Activated naive CD4-positive, alpha-beta T cell treated with anti-CD3 and anti-CD28 coated beads for 36 hours (primary cell): ENCODE measurements at regions not wholly inside any gene's neighbourhood (a gene's known extent, or its start where the extent isn't known, plus 50 kb on each side); places are given as distances from the start of the nearest gene placed in this dataset.

ENCODE experiments used
- CTCF ChIA-PET: fragments of 350-600 bp; sonication (Branson Sonifier 250); formaldehyde crosslinking; loops from one replicate; lab custom pipeline; 2021; ENCODE audit warnings: antibody characterized with exemption; lab: Charles Lee
- DNase-seq: peaks from one replicate; pipeline ENCODE4 v3.0.0-alpha.2; 2020
- H3K27ac Mint-ChIP-seq: one replicate; pipeline ENCODE4 v1.8.0; 2021; ENCODE audit warnings: mild to moderate bottlenecking, mixed read lengths
- H3K27me3 Mint-ChIP-seq: one replicate; pipeline ENCODE4 v1.8.0; 2021; ENCODE audit warnings: low read depth, mixed read lengths
- H3K36me3 Mint-ChIP-seq: one replicate; pipeline ENCODE4 v1.8.0; 2021; ENCODE audit warnings: low read depth, mixed read lengths
- H3K4me1 Mint-ChIP-seq: one replicate; pipeline ENCODE4 v1.8.0; 2021; ENCODE audit warnings: low read depth, mixed read lengths
- H3K4me3 Mint-ChIP-seq: one replicate; pipeline ENCODE4 v1.8.0; 2021; ENCODE audit warnings: mild to moderate bottlenecking, moderate library complexity, mixed read lengths
- H3K9me3 Mint-ChIP-seq: one replicate; pipeline ENCODE4 v1.8.0; 2021; ENCODE audit warnings: mixed read lengths
- intact Hi-C: fragments of 100-400 bp; cut with micrococcal nuclease; formaldehyde crosslinking; loops from one replicate; pipeline ENCODE4 v1.15.1; 2023

- intact Hi-C loops = no loop called here
- H3K9me3 Mint-ChIP-seq = no peaks in the 10 kb centered on the region
- H3K4me1 Mint-ChIP-seq = no peaks in the 10 kb centered on the region
- H3K27ac Mint-ChIP-seq = no peak overlapping the region
- CTCF ChIA-PET = no interaction called here
- H3K4me3 Mint-ChIP-seq = no peak overlapping the region
- peaks cover 11% of the 10 kb centered on the region for H3K27me3 Mint-ChIP-seq
- no peaks in the 10 kb centered on the region for H3K36me3 Mint-ChIP-seq
- no peak for DNase-seq
These were observed 1009.7 kb upstream of the CELF2 start for GRCh38 chr10:10007957-10008356.

GRCh38 chr10:10010397-10010796, 1007.3 kb upstream of the CELF2 start:
- no peaks in the 10 kb centered on the region for H3K4me1 Mint-ChIP-seq
- DNase-seq = no peak
- intact Hi-C loops = no loop called here
- CTCF ChIA-PET = no interaction called here
- H3K27ac Mint-ChIP-seq = no peak overlapping the region
- H3K4me3 Mint-ChIP-seq = no peak overlapping the region
- no peaks in the 10 kb centered on the region for H3K36me3 Mint-ChIP-seq
- H3K27me3 Mint-ChIP-seq = peaks cover 11% of the 10 kb centered on the region
- no peaks in the 10 kb centered on the region for H3K9me3 Mint-ChIP-seq

- Mint-ChIP-seq H3K4me1 (no peaks in the 10 kb centered on the region), H3K9me3 (no peaks in the 10 kb centered on the region), H3K27me3 (peaks cover 8% of the 10 kb centered on the region), H3K27ac (no peak overlapping the region), H3K36me3 (no peaks in the 10 kb centered on the region), H3K4me3 (no peak overlapping the region)
- intact Hi-C loops = no loop called here
- CTCF ChIA-PET = no interaction called here
- DNase-seq = no peak
These were observed 1002.8 kb upstream of the CELF2 start for GRCh38 chr10:10014846-10015245.

- H3K4me3 Mint-ChIP-seq = no peak overlapping the region
- no peaks in the 10 kb centered on the region for H3K36me3 Mint-ChIP-seq
- peaks cover 10% of the 10 kb centered on the region for H3K27me3 Mint-ChIP-seq
- peaks cover 6% of the 10 kb centered on the region for H3K9me3 Mint-ChIP-seq
- DNase-seq = no peak
- intact Hi-C loops = no loop called here
- peak overlapping the region; percentile 8 for H3K27ac Mint-ChIP-seq
- H3K4me1 Mint-ChIP-seq = no peaks in the 10 kb centered on the region
- CTCF ChIA-PET = no interaction called here
These were observed 1000.0 kb upstream of the CELF2 start for GRCh38 chr10:10017716-10018115.

GRCh38 chr10:10020945-10021344, 996.7 kb upstream of the CELF2 start:
- H3K4me3 Mint-ChIP-seq = no peak overlapping the region
- CTCF ChIA-PET = no interaction called here
- DNase-seq = no peak
- intact Hi-C loops = no loop called here
- H3K36me3 Mint-ChIP-seq = no peaks in the 10 kb centered on the region
- H3K4me1 Mint-ChIP-seq = no peaks in the 10 kb centered on the region
- peaks cover 13% of the 10 kb centered on the region for H3K27me3 Mint-ChIP-seq
- no peak overlapping the region for H3K27ac Mint-ChIP-seq
- H3K9me3 Mint-ChIP-seq = peaks cover 6% of the 10 kb centered on the region

GRCh38 chr10:10032991-10033390, 984.7 kb upstream of the CELF2 start:
- Mint-ChIP-seq H3K4me3 (no peak overlapping the region), H3K27me3 (no peaks in the 10 kb centered on the region), H3K36me3 (no peaks in the 10 kb centered on the region), H3K9me3 (no peaks in the 10 kb centered on the region), H3K4me1 (no peaks in the 10 kb centered on the region), H3K27ac (no peak overlapping the region)
- CTCF ChIA-PET = no interaction called here
- DNase-seq = no peak
- intact Hi-C loops = no loop called here

GRCh38 chr10:10038348-10038747, 979.3 kb upstream of the CELF2 start:
- Mint-ChIP-seq H3K36me3 (no peaks in the 10 kb centered on the region), H3K27me3 (peaks cover 6% of the 10 kb centered on the region), H3K4me3 (no peak overlapping the region), H3K4me1 (no peaks in the 10 kb centered on the region), H3K9me3 (no peaks in the 10 kb centered on the region), H3K27ac (no peak overlapping the region)
- no peak for DNase-seq
- CTCF ChIA-PET = no interaction called here
- intact Hi-C loops = no loop called here

GRCh38 chr10:10039595-10039994, 978.1 kb upstream of the CELF2 start:
- no peaks in the 10 kb centered on the region for H3K9me3 Mint-ChIP-seq
- DNase-seq = no peak
- H3K4me3 Mint-ChIP-seq = no peak overlapping the region
- intact Hi-C loops = no loop called here
- H3K36me3 Mint-ChIP-seq = no peaks in the 10 kb centered on the region
- CTCF ChIA-PET = no interaction called here
- H3K27me3 Mint-ChIP-seq = peaks cover 6% of the 10 kb centered on the region
- H3K4me1 Mint-ChIP-seq = no peaks in the 10 kb centered on the region
- no peak overlapping the region for H3K27ac Mint-ChIP-seq

- H3K4me1 Mint-ChIP-seq = no peaks in the 10 kb centered on the region
- H3K27me3 Mint-ChIP-seq = peaks cover 6% of the 10 kb centered on the region
- intact Hi-C loops = no loop called here
- H3K27ac Mint-ChIP-seq = no peak overlapping the region
- CTCF ChIA-PET = no interaction called here
- no peak overlapping the region for H3K4me3 Mint-ChIP-seq
- no peak for DNase-seq
- H3K36me3 Mint-ChIP-seq = no peaks in the 10 kb centered on the region
- H3K9me3 Mint-ChIP-seq = no peaks in the 10 kb centered on the region
These were observed 974.6 kb upstream of the CELF2 start for GRCh38 chr10:10043083-10043482.

- H3K36me3 Mint-ChIP-seq = no peaks in the 10 kb centered on the region
- no peak overlapping the region for H3K27ac Mint-ChIP-seq
- CTCF ChIA-PET = interaction anchor here (0.6 kb wide), 1 partner anchor 627 kb away, joined by 3 read pairs; no protein-coding TSS in a partner anchor
- intact Hi-C loops = no loop called here
- H3K27me3 Mint-ChIP-seq = peaks cover 5% of the 10 kb centered on the region
- no peak for DNase-seq
- no peak overlapping the region for H3K4me3 Mint-ChIP-seq
- no peaks in the 10 kb centered on the region for H3K4me1 Mint-ChIP-seq
- H3K9me3 Mint-ChIP-seq = no peaks in the 10 kb centered on the region
These were observed 972.5 kb upstream of the CELF2 start for GRCh38 chr10:10044922-10045764.

- intact Hi-C loops = no loop called here
- no peaks in the 10 kb centered on the region for H3K9me3 Mint-ChIP-seq
- no peaks in the 10 kb centered on the region for H3K36me3 Mint-ChIP-seq
- no peaks in the 10 kb centered on the region for H3K4me1 Mint-ChIP-seq
- DNase-seq = no peak
- H3K4me3 Mint-ChIP-seq = no peak overlapping the region
- H3K27me3 Mint-ChIP-seq = peaks cover 5% of the 10 kb centered on the region
- CTCF ChIA-PET = interaction anchor here (0.6 kb wide), 1 partner anchor 626 kb away, joined by 3 read pairs; no protein-coding TSS in a partner anchor
- H3K27ac Mint-ChIP-seq = no peak overlapping the region
These were observed 972.0 kb upstream of the CELF2 start for GRCh38 chr10:10045765-10046028.

- no peak for DNase-seq
- H3K4me1 Mint-ChIP-seq = no peaks in the 10 kb centered on the region
- intact Hi-C loops = no loop called here
- H3K36me3 Mint-ChIP-seq = no peaks in the 10 kb centered on the region
- H3K9me3 Mint-ChIP-seq = no peaks in the 10 kb centered on the region
- CTCF ChIA-PET = no interaction called here
- no peak overlapping the region for H3K27ac Mint-ChIP-seq
- no peak overlapping the region for H3K4me3 Mint-ChIP-seq
- peaks cover 9% of the 10 kb centered on the region for H3K27me3 Mint-ChIP-seq
These were observed 970.2 kb upstream of the CELF2 start for GRCh38 chr10:10047426-10047825.

GRCh38 chr10:10053051-10053450, 964.6 kb upstream of the CELF2 start:
- H3K4me3 Mint-ChIP-seq = no peak overlapping the region
- H3K27ac Mint-ChIP-seq = no peak overlapping the region
- H3K9me3 Mint-ChIP-seq = no peaks in the 10 kb centered on the region
- CTCF ChIA-PET = no interaction called here
- H3K36me3 Mint-ChIP-seq = no peaks in the 10 kb centered on the region
- no peak for DNase-seq
- intact Hi-C loops = no loop called here
- H3K27me3 Mint-ChIP-seq = peaks cover 30% of the 10 kb centered on the region
- H3K4me1 Mint-ChIP-seq = no peaks in the 10 kb centered on the region
